Neuronal stem cell (in vitro differentiated cells): ENCODE measurements at regions not wholly inside any gene's neighbourhood (a gene's known extent, or its start where the extent isn't known, plus 50 kb on each side); places are given as distances from the start of the nearest gene placed in this dataset.
"Not testable (repeated sequence)": the region's sequence is repeated elsewhere in the genome, so short reads cannot be mapped to it uniquely, and the experiment has no call there.

Experiments used
- DNase-seq: peaks from one replicate; pipeline ENCODE4 v3.0.0-alpha.2; 2013; ENCODE audit warnings: low spot score
- H2AFZ ChIP-seq: one replicate; pipeline ENCODE4 v1.6.1; 2013; ENCODE audit warnings: mild to moderate bottlenecking, low read length, inconsistent platforms
- H2AK5ac ChIP-seq: 2 replicates; pipeline ENCODE4 v1.6.1; 2013; ENCODE audit warnings: low read depth, mild to moderate bottlenecking, inconsistent platforms, low read length, moderate library complexity, mixed read lengths
- H2BK120ac ChIP-seq: 2 replicates; pipeline ENCODE4 v1.6.1; 2013; ENCODE audit warnings: low read depth, mild to moderate bottlenecking, inconsistent platforms, low read length, moderate library complexity, mixed read lengths
- H2BK12ac ChIP-seq: one replicate; pipeline ENCODE4 v1.6.1; 2013; ENCODE audit warnings: low read length, inconsistent platforms
- H2BK15ac ChIP-seq: 2 replicates; pipeline ENCODE4 v1.6.1; 2013; ENCODE audit warnings: mild to moderate bottlenecking, low read length, inconsistent platforms, mixed read lengths
- H2BK5ac ChIP-seq: one replicate; pipeline ENCODE4 v1.6.1; 2013; ENCODE audit warnings: inconsistent platforms, mild to moderate bottlenecking, low read length, moderate library complexity
- H3K14ac ChIP-seq: one replicate; pipeline ENCODE4 v1.6.1; 2013; ENCODE audit warnings: low read length, inconsistent platforms
- H3K18ac ChIP-seq: 2 replicates; pipeline ENCODE4 v1.6.1; 2013; ENCODE audit warnings: low read length, inconsistent platforms
- H3K23ac ChIP-seq: 2 replicates; pipeline ENCODE4 v1.6.1; 2013; ENCODE audit warnings: low read depth, mild to moderate bottlenecking, mixed read lengths, low read length, inconsistent platforms; ENCODE audit not compliant: poor library complexity
- H3K27ac ChIP-seq: replicated peaks from 3 replicates; pipeline ENCODE4 v1.5.1; 2013; ENCODE audit warnings: low read length, inconsistent platforms
- H3K27me3 ChIP-seq, 3 experiments: 2 replicates each; pipeline ENCODE4 v1.6.1; 2013; ENCODE audit warnings: low read length in 3 of 3, mild to moderate bottlenecking in 2 of 3, inconsistent platforms in 1 of 3, low read depth in 1 of 3, mixed read lengths in 1 of 3, moderate library complexity in 1 of 3; ENCODE audit not compliant: control insufficient read depth in 3 of 3, insufficient read depth in 3 of 3
- H3K36me3 ChIP-seq, 2 donors: replicated peaks in 1 of 2; 2 replicates each; pipeline ENCODE4 v1.6.1; 2013; ENCODE audit warnings: low read length in 2 of 2; ENCODE audit not compliant: control insufficient read depth in 2 of 2, insufficient read depth in 2 of 2
- H3K4ac ChIP-seq: 2 replicates; pipeline ENCODE4 v1.6.1; 2013; ENCODE audit warnings: inconsistent platforms, mild to moderate bottlenecking, low read length, moderate library complexity
- H3K4me1 ChIP-seq, 2 donors: 1 replicate in 1 of 2; 2 replicates in 1 of 2; pipeline ENCODE4 v1.6.1; 2013; ENCODE audit warnings: low read length in 2 of 2, low read depth in 1 of 2; ENCODE audit not compliant: control insufficient read depth in 2 of 2, insufficient read depth in 1 of 2
- H3K4me2 ChIP-seq: one replicate; pipeline ENCODE4 v1.6.1; 2013; ENCODE audit warnings: mild to moderate bottlenecking, low read length, inconsistent platforms; ENCODE audit not compliant: insufficient read depth, poor library complexity, severe bottlenecking
- H3K4me3 ChIP-seq, 2 donors: 2 replicates each; pipeline ENCODE4 v1.5.1; 2013; ENCODE audit warnings: low read length in 2 of 2, mild to moderate bottlenecking in 2 of 2, inconsistent platforms in 1 of 2, moderate library complexity in 1 of 2
- H3K79me1 ChIP-seq: one replicate; pipeline ENCODE4 v1.6.1; 2013; ENCODE audit warnings: low read depth, mild to moderate bottlenecking, inconsistent platforms, low read length, moderate library complexity
- H3K9ac ChIP-seq: one replicate; pipeline ENCODE4 v1.6.1; 2013; ENCODE audit warnings: mild to moderate bottlenecking, low read depth, low read length, inconsistent platforms; ENCODE audit not compliant: poor library complexity
- H3K9me3 ChIP-seq, 2 donors: replicated peaks in 1 of 2; 2 replicates each; pipeline versions ENCODE3 to v1.6.1; 2013; ENCODE audit warnings: low read length in 2 of 2, mild to moderate bottlenecking in 2 of 2, inconsistent platforms in 1 of 2, low read depth in 1 of 2, mixed read lengths in 1 of 2, moderate library complexity in 1 of 2; ENCODE audit not compliant: control insufficient read depth in 2 of 2, insufficient read depth in 1 of 2
- H4K8ac ChIP-seq: one replicate; pipeline ENCODE4 v1.6.1; 2013; ENCODE audit warnings: low read depth, mild to moderate bottlenecking, inconsistent platforms, low read length, moderate library complexity
- H4K91ac ChIP-seq: one replicate; pipeline ENCODE4 v1.6.1; 2013; ENCODE audit warnings: low read length, low read depth, mild to moderate bottlenecking, inconsistent platforms; ENCODE audit not compliant: poor library complexity
- WGBS, 2 donors: extraction: QIAGEN DNeasy Blood & Tissue Kit; methylation state at CpG; one replicate each; pipeline ENCODE4 v1.1.7; 2013; ENCODE audit warnings: missing lambda C conversion rate in 2 of 2, mixed read lengths in 1 of 2; ENCODE audit not compliant: insufficient read length in 2 of 2, insufficient replicate concordance in 1 of 2; ENCODE audit errors: extremely low coverage in 2 of 2; 5-methylcytosine and 5-hydroxymethylcytosine counted together

DNA sequence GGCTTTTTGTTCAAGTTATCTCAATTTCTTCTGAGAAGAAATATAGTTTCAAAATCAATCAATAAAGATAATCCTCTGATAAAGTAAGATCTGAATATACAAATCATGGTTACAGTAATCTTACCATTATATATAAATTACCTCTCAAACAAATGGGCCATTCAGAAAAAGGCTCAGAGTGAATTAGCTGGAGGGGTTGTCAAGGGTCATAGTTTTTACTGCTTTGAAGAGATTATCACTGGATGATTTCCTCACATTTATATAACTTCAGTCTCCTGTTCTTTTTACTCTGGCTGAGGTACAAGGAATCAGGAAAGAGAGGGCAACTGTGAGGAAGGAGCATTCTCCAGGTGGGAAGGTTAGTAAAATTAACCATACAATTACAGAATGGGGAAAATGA lies 148.6 kb upstream of the ELL2 start:
- Histone ChIP-seq H3K27ac (no peak overlapping the region), H2AFZ (no peak overlapping the region), H2BK15ac (no peak overlapping the region), H3K27me3 (no peaks in the 10 kb centered on the region), H2AK5ac (no peak overlapping the region), H3K4me1 (no peaks in the 10 kb centered on the region), H3K9me3 (no peaks in the 10 kb centered on the region), H4K8ac (no peak overlapping the region), H3K4me3 (no peak overlapping the region), H3K23ac (no peak overlapping the region), H3K36me3 (no peaks in the 10 kb centered on the region), H3K79me1 (no peaks in the 10 kb centered on the region), H2BK12ac (no peak overlapping the region), H3K4ac (no peak overlapping the region), H2BK5ac (no peak overlapping the region), H3K18ac (no peak overlapping the region), H3K4me2 (no peak overlapping the region), H2BK120ac (no peak overlapping the region), H4K91ac (no peak overlapping the region), H3K9ac (no peak overlapping the region), H3K14ac (no peak overlapping the region)
- DNase-seq = no peak

DNA sequence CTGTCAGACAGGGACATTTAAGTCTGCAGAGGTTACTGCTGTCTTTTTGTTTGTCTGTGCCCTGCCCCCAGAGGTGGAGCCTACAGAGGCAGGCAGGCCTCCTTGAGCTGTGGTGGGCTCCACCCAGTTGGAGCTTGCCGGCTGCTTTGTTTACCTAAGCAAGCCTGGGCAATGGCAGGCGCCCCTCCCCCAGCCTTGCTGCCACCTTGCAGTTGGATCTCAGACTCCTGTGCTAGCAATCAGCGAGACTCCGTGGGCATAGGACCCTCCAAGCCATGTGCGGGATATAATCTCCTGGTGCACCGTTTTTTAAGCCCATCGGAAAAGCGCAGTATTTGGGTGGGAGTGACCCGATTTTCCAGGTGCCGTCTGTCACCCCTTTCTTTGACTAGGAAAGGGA lies 147.0 kb upstream of the ELL2 start:
- H3K36me3 ChIP-seq, H3K27ac ChIP-seq, H4K8ac ChIP-seq, H2BK5ac ChIP-seq, H2BK12ac ChIP-seq, H3K23ac ChIP-seq, H3K14ac ChIP-seq, H3K18ac ChIP-seq, H3K9me3 ChIP-seq, DNase-seq, H2AK5ac ChIP-seq, H3K9ac ChIP-seq, H2BK15ac ChIP-seq, H3K4me2 ChIP-seq, H4K91ac ChIP-seq, H3K4ac ChIP-seq, H3K4me1 ChIP-seq, H3K27me3 ChIP-seq, H2BK120ac ChIP-seq, H3K79me1 ChIP-seq: not testable (repeated sequence)
- no CpG with 5 or more reads among the region's 10 CpGs for WGBS, 2 donors
- H2AFZ ChIP-seq = peak overlapping the region; percentile 40
- peak overlapping the region in 1 of 2 donors; percentile 42 for H3K4me3 ChIP-seq

DNA sequence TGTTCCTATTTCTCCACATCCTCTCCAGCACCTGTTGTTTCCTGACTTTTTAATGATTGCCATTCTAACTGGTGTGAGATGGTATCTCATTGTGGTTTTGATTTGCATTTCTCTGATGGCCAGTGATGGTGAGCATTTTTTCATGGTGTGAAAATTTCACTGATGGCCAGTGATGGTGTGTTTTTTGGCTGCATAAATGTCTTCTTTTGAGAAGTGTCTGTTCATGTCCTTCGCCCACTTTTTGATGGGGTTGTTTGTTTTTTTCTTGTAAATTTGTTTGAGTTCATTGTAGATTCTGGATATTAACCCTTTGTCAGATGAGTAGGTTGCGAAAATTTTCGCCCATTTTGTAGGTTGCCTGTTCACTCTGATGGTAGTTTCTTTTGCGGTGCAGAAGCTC lies 142.2 kb upstream of the ELL2 start:
- not testable (repeated sequence) for H3K27ac ChIP-seq, H4K8ac ChIP-seq, H3K9ac ChIP-seq, H2BK15ac ChIP-seq, H2BK5ac ChIP-seq, H3K23ac ChIP-seq, H3K36me3 ChIP-seq, H3K4me2 ChIP-seq, H2BK12ac ChIP-seq, H3K79me1 ChIP-seq, H2BK120ac ChIP-seq, DNase-seq, H3K4me3 ChIP-seq, H3K14ac ChIP-seq, H2AFZ ChIP-seq, H3K9me3 ChIP-seq, H4K91ac ChIP-seq, H3K27me3 ChIP-seq, H3K18ac ChIP-seq, H2AK5ac ChIP-seq, H3K4me1 ChIP-seq, H3K4ac ChIP-seq
- WGBS, 2 donors = no CpG with 5 or more reads among the region's 4 CpGs

DNA sequence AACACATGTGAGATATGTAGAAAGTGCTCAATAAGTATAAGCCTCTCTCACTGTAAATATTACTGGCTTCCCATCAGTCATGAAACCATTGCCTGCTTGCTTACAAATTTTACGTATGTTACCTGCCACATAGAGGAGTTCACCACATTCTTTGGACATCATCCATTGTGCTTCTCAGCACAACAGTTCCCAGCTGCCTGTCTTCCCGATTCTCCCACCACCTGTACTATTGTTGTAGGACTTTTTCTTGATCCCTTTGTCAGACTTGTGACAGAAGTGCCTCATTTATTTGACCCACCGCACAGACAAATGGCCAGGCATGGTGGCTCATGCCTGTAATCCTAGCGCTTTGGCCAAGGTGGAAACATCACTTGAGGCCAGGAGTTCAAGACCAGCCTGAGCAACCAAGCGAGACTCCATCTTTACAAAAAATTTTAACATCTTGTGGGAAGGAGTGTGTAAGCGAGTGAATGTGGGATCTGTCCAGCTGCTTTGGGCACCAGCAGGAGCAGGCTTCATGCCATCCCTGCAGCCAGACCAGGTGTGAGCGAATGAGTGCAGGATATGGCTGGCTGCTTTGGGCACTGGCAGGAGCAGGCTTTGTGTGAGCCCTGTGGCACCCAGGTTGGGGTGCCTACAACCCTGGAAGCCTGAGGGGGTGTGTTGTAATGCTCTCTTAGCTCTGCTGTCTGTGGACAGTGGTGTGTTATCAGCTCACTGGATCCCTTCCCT lies 139.9 kb upstream of the ELL2 start:
- H3K27me3 ChIP-seq = no peaks in the 10 kb centered on the region
- WGBS, 2 donors = no CpG with 5 or more reads among the region's 7 CpGs
- H2AK5ac ChIP-seq = no peak overlapping the region
- H3K9me3 ChIP-seq = no peaks in the 10 kb centered on the region
- H3K14ac ChIP-seq = no peak overlapping the region
- no peak overlapping the region for H2BK15ac ChIP-seq
- no peak overlapping the region for H2BK120ac ChIP-seq
- no peak overlapping the region for H2BK12ac ChIP-seq
- H3K4me3 ChIP-seq = no peak overlapping the region
- no peak overlapping the region for H2AFZ ChIP-seq
- H3K4me1 ChIP-seq = peaks cover 0 to 3% of the 10 kb centered on the region in 2 donors
- H3K23ac ChIP-seq = no peak overlapping the region
- H3K18ac ChIP-seq = peak overlapping the region; percentile 76
- no peak overlapping the region for H3K27ac ChIP-seq
- H3K4ac ChIP-seq = no peak overlapping the region
- no peak overlapping the region for H4K8ac ChIP-seq
- H2BK5ac ChIP-seq = no peak overlapping the region
- no peak overlapping the region for H3K9ac ChIP-seq
- H4K91ac ChIP-seq = no peak overlapping the region
- DNase-seq = no peak
- H3K79me1 ChIP-seq = no peaks in the 10 kb centered on the region
- H3K36me3 ChIP-seq = no peaks in the 10 kb centered on the region
- H3K4me2 ChIP-seq = no peak overlapping the region
